ENCODE measurements at regions not wholly inside any gene's neighbourhood (a gene's known extent, or its start where the extent isn't known, plus 50 kb on each side); places are given as distances from the start of the nearest gene placed in this dataset.

- Histone ChIP-seq H3K27ac (no peak overlapping the region), H3K4me1 (no peaks in the 10 kb centered on the region), H3K36me3 (no peaks in the 10 kb centered on the region), H3K9me3 (peaks cover 0 to 17% (median 0%) of the 10 kb centered on the region in 12 donors), H3K27me3 (no peaks in the 10 kb centered on the region), H3K4me3 (no peak overlapping the region)
- ATAC-seq, result no peak
- no peak for DNase-seq
- intact Hi-C loops (cut with DNase I), result no loop called here
- TF ChIP-seq, protein P1, sequence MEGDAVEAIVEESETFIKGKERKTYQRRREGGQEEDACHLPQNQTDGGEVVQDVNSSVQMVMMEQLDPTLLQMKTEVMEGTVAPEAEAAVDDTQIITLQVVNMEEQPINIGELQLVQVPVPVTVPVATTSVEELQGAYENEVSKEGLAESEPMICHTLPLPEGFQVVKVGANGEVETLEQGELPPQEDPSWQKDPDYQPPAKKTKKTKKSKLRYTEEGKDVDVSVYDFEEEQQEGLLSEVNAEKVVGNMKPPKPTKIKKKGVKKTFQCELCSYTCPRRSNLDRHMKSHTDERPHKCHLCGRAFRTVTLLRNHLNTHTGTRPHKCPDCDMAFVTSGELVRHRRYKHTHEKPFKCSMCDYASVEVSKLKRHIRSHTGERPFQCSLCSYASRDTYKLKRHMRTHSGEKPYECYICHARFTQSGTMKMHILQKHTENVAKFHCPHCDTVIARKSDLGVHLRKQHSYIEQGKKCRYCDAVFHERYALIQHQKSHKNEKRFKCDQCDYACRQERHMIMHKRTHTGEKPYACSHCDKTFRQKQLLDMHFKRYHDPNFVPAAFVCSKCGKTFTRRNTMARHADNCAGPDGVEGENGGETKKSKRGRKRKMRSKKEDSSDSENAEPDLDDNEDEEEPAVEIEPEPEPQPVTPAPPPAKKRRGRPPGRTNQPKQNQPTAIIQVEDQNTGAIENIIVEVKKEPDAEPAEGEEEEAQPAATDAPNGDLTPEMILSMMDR (IDR thresholded peaks at IDR 0.05), result no peak
- TF ChIP-seq POLR2A (IDR thresholded peaks at IDR 0.05), result no peak
Observed at GRCh38 chr12:81974762-81975161, 215.6 kb upstream of the PPFIA2 start.

DNA sequence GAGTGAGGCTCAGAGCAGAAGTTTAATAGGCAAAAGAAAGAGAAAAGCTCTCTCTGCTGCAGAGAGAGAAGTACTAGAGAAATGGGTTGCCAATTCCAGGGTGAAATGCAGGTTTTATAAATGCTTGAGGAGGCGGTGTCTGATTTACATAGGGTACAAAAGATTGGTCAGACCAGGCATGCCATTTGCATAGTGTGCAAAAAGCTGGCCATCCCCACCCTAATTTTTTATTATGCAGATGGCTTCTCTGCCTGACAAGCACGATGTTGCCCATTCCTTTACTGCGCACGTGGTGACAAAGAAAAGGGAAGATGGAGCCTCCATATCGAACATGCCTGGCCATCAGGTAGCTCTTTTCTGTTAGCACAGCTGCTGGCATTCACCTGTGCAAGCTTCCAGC lies 209.3 kb upstream of the PPFIA2 start:
- Histone ChIP-seq H3K4me1 (no peaks in the 10 kb centered on the region), H3K9me3 (peaks cover 0 to 8% (median 0%) of the 10 kb centered on the region in 12 donors), H3K27me3 (no peaks in the 10 kb centered on the region), H3K27ac (no peak overlapping the region), H3K4me3 (no peak overlapping the region), H3K36me3 (no peaks in the 10 kb centered on the region)
- 54 to 82% (median 65%) methylated on average over 5 of the region's 5 CpGs for WGBS, 4 donors
- ATAC-seq (no peak), DNase-seq (no peak)
- no peak for TF ChIP-seq POLR2A (IDR thresholded peaks at IDR 0.05)
- intact Hi-C loops (cut with DNase I), result no loop called here

GRCh38 chr12:81963636-81964035 lies 204.5 kb upstream of the PPFIA2 start:
- Histone ChIP-seq H3K27ac (no peak overlapping the region), H3K9me3 (no peaks in the 10 kb centered on the region), H3K36me3 (no peaks in the 10 kb centered on the region), H3K4me3 (no peak overlapping the region), H3K27me3 (no peaks in the 10 kb centered on the region), H3K4me1 (no peaks in the 10 kb centered on the region)
- TF ChIP-seq POLR2A (IDR thresholded peaks at IDR 0.05), result no peak
- TF ChIP-seq, protein P1 (IDR thresholded peaks at IDR 0.05), result no peak
- intact Hi-C loops (cut with DNase I), result no loop called here
- no peak for DNase-seq
- WGBS, 4 donors, result 56 to 82% (median 65%) methylated on average over 1 of the region's 1 CpG
- ATAC-seq, result no peak

DNA sequence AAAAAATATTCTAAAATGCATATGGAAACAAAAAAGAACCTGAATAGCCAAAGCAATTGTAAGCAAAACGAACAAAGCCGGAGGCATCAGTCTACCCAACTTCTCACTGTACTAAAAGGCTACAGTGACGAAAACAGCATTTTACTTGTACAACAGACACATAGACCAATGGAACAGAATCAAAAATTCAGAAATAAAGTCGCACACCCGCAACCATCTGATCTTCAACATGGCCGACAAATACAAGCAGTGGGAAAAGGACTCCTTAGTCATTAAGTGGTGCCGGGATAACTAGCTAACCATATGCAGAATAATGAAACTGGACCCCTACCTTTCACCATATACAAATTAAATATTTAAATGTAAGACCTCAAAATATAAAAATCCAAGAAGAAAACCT lies 203.9 kb upstream of the PPFIA2 start:
- Histone ChIP-seq H3K9me3 (no peaks in the 10 kb centered on the region), H3K27me3 (no peaks in the 10 kb centered on the region), H3K4me3 (no peak overlapping the region), H3K4me1 (no peaks in the 10 kb centered on the region), H3K27ac (no peak overlapping the region), H3K36me3 (no peaks in the 10 kb centered on the region)
- intact Hi-C loops (cut with DNase I), result no loop called here
- no peak for DNase-seq
- ATAC-seq, result no peak
- WGBS, 4 donors, result 91 to 96% (median 92%) methylated on average over 7 of the region's 7 CpGs
- TF ChIP-seq, protein P1 (IDR thresholded peaks at IDR 0.05), result no peak
- TF ChIP-seq POLR2A (IDR thresholded peaks at IDR 0.05), result no peak

DNA sequence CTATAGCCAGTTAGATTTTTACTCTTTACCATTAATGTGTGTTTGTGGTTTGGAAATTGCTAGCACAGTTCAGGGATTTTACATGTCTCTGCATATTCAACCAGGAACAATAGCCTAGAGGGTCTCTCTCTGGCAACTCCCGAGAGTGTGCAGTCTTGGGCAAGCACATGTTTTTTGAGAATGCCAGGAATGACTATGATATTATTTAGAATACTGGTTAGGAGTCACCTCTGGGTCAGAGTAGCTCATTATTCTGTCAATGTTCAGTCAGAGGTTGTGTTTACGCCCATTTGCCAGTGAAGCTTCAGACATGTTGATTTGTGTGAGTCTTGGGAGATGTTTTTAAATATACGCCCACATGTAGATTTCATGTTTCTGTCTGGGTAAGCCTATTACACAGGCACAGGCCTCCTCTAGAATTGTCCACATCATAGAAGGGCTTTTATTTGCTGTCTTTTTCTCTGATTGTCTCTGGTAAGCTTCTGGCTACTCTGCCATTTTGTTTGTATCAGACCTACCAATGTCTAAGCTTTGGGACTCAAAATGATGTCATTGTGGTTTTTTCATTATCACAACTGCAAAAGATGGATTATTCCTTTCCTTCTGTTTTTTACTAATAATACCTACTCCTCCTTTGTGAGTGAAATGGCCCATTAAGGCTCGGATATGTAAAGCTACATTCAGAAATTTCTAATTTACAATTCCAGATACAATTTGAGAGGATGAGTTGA lies 203.1 kb upstream of the PPFIA2 start:
- 74 to 89% (median 80%) methylated on average over 4 of the region's 4 CpGs for WGBS, 4 donors
- TF ChIP-seq, protein P1 (IDR thresholded peaks at IDR 0.05), result no peak
- TF ChIP-seq POLR2A (IDR thresholded peaks at IDR 0.05), result no peak
- Histone ChIP-seq H3K27me3 (no peaks in the 10 kb centered on the region), H3K4me1 (no peaks in the 10 kb centered on the region), H3K27ac (no peak overlapping the region), H3K4me3 (no peak overlapping the region), H3K9me3 (no peaks in the 10 kb centered on the region), H3K36me3 (no peaks in the 10 kb centered on the region)
- no peak for DNase-seq
- no peak for ATAC-seq
- intact Hi-C loops (cut with DNase I), result no loop called here
